IMR-90 (cell line): ENCODE measurements at regions not wholly inside any gene's neighbourhood (a gene's known extent, or its start where the extent isn't known, plus 50 kb on each side); places are given as distances from the start of the nearest gene placed in this dataset.
A peak's percentile ranks its signal among the peaks of the same experiment; 100 is the strongest.

ENCODE experiments used
- ATAC-seq: fragments of 200-7000 bp; cut with Tn5 transposase; 2 replicates; pipeline ENCODE4 v1.9.1; 2020; ENCODE audit warnings: low read depth, mild to moderate bottlenecking, moderate library complexity
- BruUV-seq: library from RNA; stranded (reverse); fragments of 400-500 nt; replicated peaks from 2 replicates; lab custom pipeline; 2021; lab: Mats Ljungman, UMichigan
- CTCF ChIA-PET: fragments of 300-600 bp; formaldehyde crosslinking; extraction: SDS; loops from one replicate; lab custom pipeline; 2021; ENCODE audit warnings: antibody characterized with exemption; lab: Yijun Ruan, JAX
- POLR2A ChIA-PET: fragments of 300-600 bp; sonication (Branson Sonifier 250); formaldehyde crosslinking; loops from one replicate; lab custom pipeline; 2022; ENCODE audit warnings: antibody characterized with exemption; ENCODE audit not compliant: unreplicated experiment; lab: Charles Lee
- DNase-seq: peaks from one replicate; pipeline ENCODE4 v3.0.0; 2013
- H2AFZ ChIP-seq: replicated peaks from 2 replicates; pipeline ENCODE3; 2013; ENCODE audit warnings: low read length, mild to moderate bottlenecking; ENCODE audit not compliant: poor library complexity
- H2AK5ac ChIP-seq: 2 replicates; pipeline ENCODE4 v1.6.1; 2013; ENCODE audit warnings: low read depth, low read length, inconsistent platforms
- H2AK9ac ChIP-seq: replicated peaks from 2 replicates; pipeline ENCODE3; 2013; ENCODE audit warnings: mild to moderate bottlenecking, low read depth, low read length, moderate library complexity; ENCODE audit not compliant: poor library complexity
- H2BK120ac ChIP-seq: 2 replicates; pipeline ENCODE4 v1.6.1; 2013; ENCODE audit warnings: low read depth, low read length, inconsistent platforms
- H2BK15ac ChIP-seq: 3 replicates; pipeline ENCODE4 v1.6.1; 2013; ENCODE audit warnings: low read depth, low read length, inconsistent platforms
- H2BK20ac ChIP-seq: 2 replicates; pipeline ENCODE4 v1.6.1; 2013; ENCODE audit warnings: low read depth, mild to moderate bottlenecking, inconsistent platforms, low read length, moderate library complexity
- H2BK5ac ChIP-seq: 2 replicates; pipeline ENCODE4 v1.6.1; 2013; ENCODE audit warnings: mild to moderate bottlenecking, low read depth, low read length, inconsistent platforms; ENCODE audit not compliant: poor library complexity, severe bottlenecking
- H3K14ac ChIP-seq: replicated peaks from 2 replicates; pipeline ENCODE4 v1.6.1; 2013; ENCODE audit warnings: low read depth, low read length, inconsistent platforms
- H3K18ac ChIP-seq: 2 replicates; pipeline ENCODE4 v1.6.1; 2013; ENCODE audit warnings: low read depth, low read length, control low read depth
- H3K23ac ChIP-seq: 2 replicates; pipeline ENCODE4 v1.6.1; 2013; ENCODE audit warnings: low read depth, low read length, inconsistent platforms
- H3K27ac ChIP-seq: 2 replicates; pipeline ENCODE4 v1.5.1; 2013; ENCODE audit warnings: mild to moderate bottlenecking, control low read depth, low read length; ENCODE audit not compliant: insufficient read depth
- H3K27me3 ChIP-seq: 2 replicates; pipeline ENCODE4 v1.6.1; 2013; ENCODE audit warnings: low read length; ENCODE audit not compliant: control insufficient read depth, insufficient read depth
- H3K36me3 ChIP-seq: 2 replicates; pipeline ENCODE4 v1.6.1; 2013; ENCODE audit warnings: low read length, mixed read lengths; ENCODE audit not compliant: control insufficient read depth, insufficient read depth
- H3K4ac ChIP-seq: 2 replicates; pipeline ENCODE4 v1.6.1; 2013; ENCODE audit warnings: low read depth, low read length, inconsistent platforms
- H3K4me1 ChIP-seq: 2 replicates; pipeline ENCODE4 v1.6.1; 2013; ENCODE audit warnings: low read length, mixed read lengths; ENCODE audit not compliant: control insufficient read depth, insufficient read depth
- H3K4me2 ChIP-seq: 2 replicates; pipeline ENCODE4 v1.6.1; 2013; ENCODE audit warnings: low read depth, mild to moderate bottlenecking, control low read depth, low read length, moderate library complexity
- H3K4me3 ChIP-seq: 2 replicates; pipeline ENCODE4 v1.5.1; 2013; ENCODE audit warnings: low read depth, mild to moderate bottlenecking, control low read depth, low read length, moderate library complexity; ENCODE audit not compliant: insufficient read depth
- H3K56ac ChIP-seq: 2 replicates; pipeline ENCODE4 v1.6.1; 2013; ENCODE audit warnings: low read length, inconsistent platforms; ENCODE audit not compliant: insufficient read depth; ENCODE audit errors: extremely low read depth
- H3K79me1 ChIP-seq, 2 experiments: 2 replicates each; pipeline ENCODE4 v1.6.1; 2013; ENCODE audit warnings: low read length in 2 of 2, inconsistent platforms in 1 of 2, low read depth in 1 of 2
- H3K9ac ChIP-seq: 2 replicates; pipeline ENCODE4 v1.6.1; 2013; ENCODE audit warnings: low read depth, low read length, control low read depth
- H3K9me1 ChIP-seq: 2 replicates; pipeline ENCODE4 v1.6.1; 2013; ENCODE audit warnings: low read length, inconsistent platforms; ENCODE audit not compliant: insufficient read depth
- H3K9me3 ChIP-seq: 2 replicates; pipeline ENCODE4 v1.6.1; 2013; ENCODE audit warnings: low read length; ENCODE audit not compliant: control insufficient read depth, insufficient read depth
- H4K20me1 ChIP-seq: 2 replicates; pipeline ENCODE4 v1.6.1; 2013; ENCODE audit warnings: low read length, inconsistent platforms; ENCODE audit not compliant: insufficient read depth
- H4K5ac ChIP-seq: 2 replicates; pipeline ENCODE4 v1.6.1; 2013; ENCODE audit warnings: mild to moderate bottlenecking, low read depth, low read length, control low read depth
- H4K8ac ChIP-seq, 2 experiments: 2 replicates each; pipeline ENCODE4 v1.6.1; 2013; ENCODE audit warnings: low read depth in 2 of 2, low read length in 2 of 2, control low read depth in 1 of 2, inconsistent platforms in 1 of 2
- H4K91ac ChIP-seq: 2 replicates; pipeline ENCODE4 v1.6.1; 2013; ENCODE audit warnings: low read depth, low read length, inconsistent platforms; ENCODE audit not compliant: insufficient read depth
- CHD1 ChIP-seq: IDR thresholded peaks from 2 replicates; pipeline ENCODE4 v1.6.1; 2012; ENCODE audit warnings: low read depth, low read length, improper control_type of control experiment
- MAFK ChIP-seq: IDR thresholded peaks from 2 replicates; pipeline ENCODE4 v1.6.1; 2012; ENCODE audit warnings: low read depth, low read length, improper control_type of control experiment
- MXI1 ChIP-seq: IDR thresholded peaks from 2 replicates; pipeline ENCODE4 v1.6.1; 2012; ENCODE audit warnings: low read depth, mild to moderate bottlenecking, low read length, moderate library complexity, borderline replicate concordance
- NFE2L2 ChIP-seq: fragments of 150-350 bp; IDR thresholded peaks from 2 replicates; pipeline ENCODE4 v1.6.1; 2016; ENCODE audit warnings: low read depth, mild to moderate bottlenecking, low read length
- RAD21 ChIP-seq: IDR thresholded peaks from 2 replicates; pipeline ENCODE4 v1.6.1; 2012; ENCODE audit warnings: low read length, improper control_type of control experiment
- RFX5 ChIP-seq: IDR thresholded peaks from 2 replicates; pipeline ENCODE4 v1.8.0; 2012; ENCODE audit warnings: low read depth, mild to moderate bottlenecking, low read length, moderate library complexity
- SMC3 ChIP-seq: fragments of 150-350 bp; IDR thresholded peaks from 2 replicates; pipeline ENCODE4 v1.6.1; 2016; ENCODE audit warnings: low read depth, mild to moderate bottlenecking, antibody characterized with exemption, low read length, moderate library complexity
- WGBS, 2 experiments: methylation state at CpG; one replicate each; pipeline versions ENCODE4 v1.1.5 to v1.1.7; 2013; ENCODE audit warnings: missing lambda C conversion rate in 2 of 2; ENCODE audit not compliant: insufficient read length in 1 of 2; ENCODE audit errors: extremely low coverage in 2 of 2; 5-methylcytosine and 5-hydroxymethylcytosine counted together
- dilution Hi-C: fragments of 300-500 bp; cut with HindIII; formaldehyde crosslinking; loops from one replicate; pipeline ENCODE4 v1.14.3; 2018; ENCODE audit warnings: low sequenced_read_pairs; ENCODE audit not compliant: unreplicated experiment
- in situ Hi-C: fragments of 300-500 bp; cut with MboI; formaldehyde crosslinking; loops from 3 replicates; pipeline ENCODE4 v1.14.3; 2019; ENCODE audit warnings: low sequenced_read_pairs, inconsistent platforms, mixed read lengths
- intact Hi-C: fragments of 100-400 bp; cut with micrococcal nuclease; formaldehyde crosslinking; loops from 2 replicates; pipeline ENCODE4 v1.10.0; 2022
- TF ChIP-seq, protein P1 (sequence below): fragments of 150-350 bp; IDR thresholded peaks from 2 replicates; pipeline ENCODE4 v1.6.1; 2016; ENCODE audit warnings: low read depth, mild to moderate bottlenecking, low read length, moderate library complexity, borderline replicate concordance
- TF ChIP-seq, protein P2 (sequence below): conservative IDR thresholded peaks from 2 replicates; pipeline ENCODE4 v1.5.1; 2012; ENCODE audit warnings: mild to moderate bottlenecking, low read depth, low read length, improper control_type of control experiment
- TF ChIP-seq, protein P3 (sequence below): fragments of 150-350 bp; IDR thresholded peaks from 2 replicates; pipeline ENCODE4 v1.6.1; 2017; ENCODE audit warnings: mild to moderate bottlenecking, antibody characterized with exemption, low read length, low read depth

DNA sequence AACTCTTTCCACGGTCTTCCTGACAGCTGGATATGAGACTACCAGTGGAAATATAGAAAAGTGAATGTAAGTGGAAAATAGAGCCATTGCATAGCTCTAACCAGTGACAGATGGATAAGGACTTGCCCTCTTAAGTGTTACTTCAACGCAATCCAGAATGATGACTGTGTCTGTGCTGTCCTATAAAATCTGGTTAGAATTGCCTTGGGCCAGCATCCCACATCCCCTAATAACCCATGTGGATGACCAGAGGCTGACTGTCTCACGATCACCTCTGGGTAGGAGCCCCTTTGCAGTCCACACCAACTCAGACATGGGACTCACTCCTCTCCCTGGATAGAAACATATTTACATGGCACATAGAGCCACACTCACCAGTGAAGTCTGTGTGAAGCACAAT is 186.6 kb downstream of the C1D start:
- H3K27ac ChIP-seq = no peak overlapping the region
- no peaks in the 10 kb centered on the region for H3K79me1 ChIP-seq
- H4K8ac ChIP-seq = no peak overlapping the region
- H3K9me1 ChIP-seq = peaks cover 6% of the 10 kb centered on the region; the same call in 1 of the 2 replicates
- peaks cover 6% of the 10 kb centered on the region for H3K4me1 ChIP-seq
- H3K9me3 ChIP-seq = no peaks in the 10 kb centered on the region
- in situ Hi-C loops = no loop called here
- no peak overlapping the region for H3K4me2 ChIP-seq
- no peak overlapping the region for H3K14ac ChIP-seq
- H3K56ac ChIP-seq = no peak overlapping the region
- DNase-seq = peak; percentile 24
- BruUV-seq = no TSS peak
- no peak overlapping the region for H3K9ac ChIP-seq
- H2AK9ac ChIP-seq = no peak overlapping the region
- no peak overlapping the region for H3K4ac ChIP-seq
- TF ChIP-seq, protein P1, sequence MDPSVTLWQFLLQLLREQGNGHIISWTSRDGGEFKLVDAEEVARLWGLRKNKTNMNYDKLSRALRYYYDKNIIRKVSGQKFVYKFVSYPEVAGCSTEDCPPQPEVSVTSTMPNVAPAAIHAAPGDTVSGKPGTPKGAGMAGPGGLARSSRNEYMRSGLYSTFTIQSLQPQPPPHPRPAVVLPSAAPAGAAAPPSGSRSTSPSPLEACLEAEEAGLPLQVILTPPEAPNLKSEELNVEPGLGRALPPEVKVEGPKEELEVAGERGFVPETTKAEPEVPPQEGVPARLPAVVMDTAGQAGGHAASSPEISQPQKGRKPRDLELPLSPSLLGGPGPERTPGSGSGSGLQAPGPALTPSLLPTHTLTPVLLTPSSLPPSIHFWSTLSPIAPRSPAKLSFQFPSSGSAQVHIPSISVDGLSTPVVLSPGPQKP = no peak
- no peak for TF ChIP-seq RAD21
- TF ChIP-seq RFX5 = no peak
- no peak for TF ChIP-seq SMC3
- TF ChIP-seq, protein P2, sequence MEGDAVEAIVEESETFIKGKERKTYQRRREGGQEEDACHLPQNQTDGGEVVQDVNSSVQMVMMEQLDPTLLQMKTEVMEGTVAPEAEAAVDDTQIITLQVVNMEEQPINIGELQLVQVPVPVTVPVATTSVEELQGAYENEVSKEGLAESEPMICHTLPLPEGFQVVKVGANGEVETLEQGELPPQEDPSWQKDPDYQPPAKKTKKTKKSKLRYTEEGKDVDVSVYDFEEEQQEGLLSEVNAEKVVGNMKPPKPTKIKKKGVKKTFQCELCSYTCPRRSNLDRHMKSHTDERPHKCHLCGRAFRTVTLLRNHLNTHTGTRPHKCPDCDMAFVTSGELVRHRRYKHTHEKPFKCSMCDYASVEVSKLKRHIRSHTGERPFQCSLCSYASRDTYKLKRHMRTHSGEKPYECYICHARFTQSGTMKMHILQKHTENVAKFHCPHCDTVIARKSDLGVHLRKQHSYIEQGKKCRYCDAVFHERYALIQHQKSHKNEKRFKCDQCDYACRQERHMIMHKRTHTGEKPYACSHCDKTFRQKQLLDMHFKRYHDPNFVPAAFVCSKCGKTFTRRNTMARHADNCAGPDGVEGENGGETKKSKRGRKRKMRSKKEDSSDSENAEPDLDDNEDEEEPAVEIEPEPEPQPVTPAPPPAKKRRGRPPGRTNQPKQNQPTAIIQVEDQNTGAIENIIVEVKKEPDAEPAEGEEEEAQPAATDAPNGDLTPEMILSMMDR = no peak
- TF ChIP-seq MXI1 = no peak
- no peak for TF ChIP-seq NFE2L2
- TF ChIP-seq MAFK = no peak
- TF ChIP-seq CHD1 = no peak
- TF ChIP-seq, protein P3, sequence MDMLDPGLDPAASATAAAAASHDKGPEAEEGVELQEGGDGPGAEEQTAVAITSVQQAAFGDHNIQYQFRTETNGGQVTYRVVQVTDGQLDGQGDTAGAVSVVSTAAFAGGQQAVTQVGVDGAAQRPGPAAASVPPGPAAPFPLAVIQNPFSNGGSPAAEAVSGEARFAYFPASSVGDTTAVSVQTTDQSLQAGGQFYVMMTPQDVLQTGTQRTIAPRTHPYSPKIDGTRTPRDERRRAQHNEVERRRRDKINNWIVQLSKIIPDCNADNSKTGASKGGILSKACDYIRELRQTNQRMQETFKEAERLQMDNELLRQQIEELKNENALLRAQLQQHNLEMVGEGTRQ = no peak
- ChIA-PET POLR2A (no interaction called here), CTCF (interaction anchor here (0.6 kb wide), 1 partner anchor 30 kb away, joined by 3 read pairs; no protein-coding TSS in a partner anchor)
- no peak overlapping the region for H2BK5ac ChIP-seq
- no peaks in the 10 kb centered on the region; the same call in 1 of the 2 replicates for H3K27me3 ChIP-seq
- no peaks in the 10 kb centered on the region for H3K36me3 ChIP-seq
- H4K91ac ChIP-seq = no peak overlapping the region
- no peak for ATAC-seq
- H2BK20ac ChIP-seq = no peak overlapping the region
- 50% methylated on average over 1 of the region's 3 CpGs; no CpG with 5 or more reads in 1 of the 2 experiments for WGBS, 2 experiments
- no peak overlapping the region for H2AK5ac ChIP-seq
- H3K23ac ChIP-seq = no peak overlapping the region
- no peak overlapping the region for H2BK120ac ChIP-seq
- H3K4me3 ChIP-seq = no peak overlapping the region
- dilution Hi-C loops = no loop called here
- H3K18ac ChIP-seq = no peak overlapping the region
- no peak overlapping the region for H4K5ac ChIP-seq
- no peak overlapping the region for H2BK15ac ChIP-seq
- no peaks in the 10 kb centered on the region for H4K20me1 ChIP-seq
- intact Hi-C loops = no loop called here
- H2AFZ ChIP-seq = no peak overlapping the region
